Endothelial cell (in vitro differentiated cells): ENCODE measurements at regions not wholly inside any gene's neighbourhood (a gene's known extent, or its start where the extent isn't known, plus 50 kb on each side); places are given as distances from the start of the nearest gene placed in this dataset.
A peak's percentile ranks its signal among the peaks of the same experiment; 100 is the strongest.

Experiments used
- DNase-seq: peaks from one replicate; pipeline ENCODE4 v3.0.0; 2021; ENCODE audit warnings: low spot score
- H3K27ac Mint-ChIP-seq: one replicate; pipeline ENCODE4 v1.8.0; 2021; ENCODE audit warnings: mixed read lengths, inconsistent platforms; ENCODE audit not compliant: unreplicated experiment
- H3K27me3 Mint-ChIP-seq: one replicate; pipeline ENCODE4 v1.8.0; 2021; ENCODE audit warnings: mild to moderate bottlenecking, moderate library complexity, mixed read lengths, inconsistent platforms; ENCODE audit not compliant: unreplicated experiment
- H3K36me3 Mint-ChIP-seq: one replicate; pipeline ENCODE4 v1.8.0; 2021; ENCODE audit warnings: mild to moderate bottlenecking, low read depth, mixed read lengths, inconsistent platforms; ENCODE audit not compliant: unreplicated experiment
- H3K4me1 Mint-ChIP-seq: one replicate; pipeline ENCODE4 v1.8.0; 2021; ENCODE audit warnings: mild to moderate bottlenecking, mixed read lengths, inconsistent platforms; ENCODE audit not compliant: unreplicated experiment
- H3K4me3 Mint-ChIP-seq: one replicate; pipeline ENCODE4 v1.8.0; 2021; ENCODE audit warnings: mild to moderate bottlenecking, mixed read lengths, inconsistent platforms; ENCODE audit not compliant: unreplicated experiment
- H3K9me3 Mint-ChIP-seq: one replicate; pipeline ENCODE4 v1.8.0; 2021; ENCODE audit warnings: mixed read lengths, inconsistent platforms; ENCODE audit not compliant: unreplicated experiment
- CTCF ChIP-seq: fragments of 200-600 bp; sonication (generic); IDR thresholded peaks from one replicate; pipeline ENCODE4 v1.5.0; 2021; ENCODE audit warnings: antibody characterized with exemption; ENCODE audit not compliant: unreplicated experiment

- H3K4me3 Mint-ChIP-seq, result no peak overlapping the region
- no peak for DNase-seq
- TF ChIP-seq CTCF, result no peak
- H3K9me3 Mint-ChIP-seq, result no peaks in the 10 kb centered on the region
- H3K36me3 Mint-ChIP-seq, result no peaks in the 10 kb centered on the region
- peaks cover 9% of the 10 kb centered on the region for H3K27me3 Mint-ChIP-seq
- peaks cover 44% of the 10 kb centered on the region for H3K4me1 Mint-ChIP-seq
- H3K27ac Mint-ChIP-seq, result peak overlapping the region; percentile 13
Measured at GRCh38 chr3:23748398-23749110, 57.2 kb upstream of the UBE2E1 start.

GRCh38 chr3:23749609-23750008 lies 56.1 kb upstream of the UBE2E1 start:
- H3K36me3 Mint-ChIP-seq, result no peaks in the 10 kb centered on the region
- peaks cover 44% of the 10 kb centered on the region for H3K4me1 Mint-ChIP-seq
- H3K9me3 Mint-ChIP-seq, result no peaks in the 10 kb centered on the region
- H3K4me3 Mint-ChIP-seq, result no peak overlapping the region
- H3K27ac Mint-ChIP-seq, result no peak overlapping the region
- H3K27me3 Mint-ChIP-seq, result peaks cover 8% of the 10 kb centered on the region
- no peak for DNase-seq
- no peak for TF ChIP-seq CTCF

GRCh38 chr3:23750573-23751210 lies 55.1 kb upstream of the UBE2E1 start:
- Mint-ChIP-seq H3K36me3 (no peaks in the 10 kb centered on the region), H3K9me3 (no peaks in the 10 kb centered on the region), H3K4me1 (peaks cover 44% of the 10 kb centered on the region), H3K27me3 (peaks cover 5% of the 10 kb centered on the region), H3K27ac (peak overlapping the region; percentile 78), H3K4me3 (peak overlapping the region; percentile 54)
- DNase-seq, result no peak
- TF ChIP-seq CTCF, result no peak

- DNase-seq, result peak; percentile 32
- H3K4me1 Mint-ChIP-seq, result peaks cover 41% of the 10 kb centered on the region
- peak overlapping the region; percentile 78 for H3K27ac Mint-ChIP-seq
Measured at GRCh38 chr3:23751212-23751723, 54.5 kb upstream of the UBE2E1 start.

More at GRCh38 chr3:23751212-23751723, 54.5 kb upstream of the UBE2E1 start:
- Mint-ChIP-seq H3K9me3 (no peaks in the 10 kb centered on the region), H3K4me3 (peak overlapping the region; percentile 54), H3K36me3 (no peaks in the 10 kb centered on the region), H3K27me3 (peaks cover 5% of the 10 kb centered on the region)
- no peak for TF ChIP-seq CTCF
